MCF 10A (cell line): ENCODE measurements at regions not wholly inside any gene's neighbourhood (a gene's known extent, or its start where the extent isn't known, plus 50 kb on each side); places are given as distances from the start of the nearest gene placed in this dataset.
A peak's percentile ranks its signal among the peaks of the same experiment; 100 is the strongest.

Source experiments
- BruUV-seq: library from RNA; stranded (reverse); fragments of 400-500 nt; replicated peaks from 2 replicates; lab custom pipeline; 2021; lab: Mats Ljungman, UMichigan
- CTCF ChIA-PET: fragments of 300-600 bp; sonication (Branson Sonifier 250); formaldehyde crosslinking; extraction: SDS; loops from one replicate; lab custom pipeline; 2021; ENCODE audit warnings: antibody characterized with exemption, inconsistent platforms; lab: Yijun Ruan, JAX
- POLR2A ChIA-PET: fragments of 300-600, 350-650 bp; sonication (Branson Sonifier 250); formaldehyde crosslinking; extraction: SDS; loops from one replicate; lab custom pipeline; 2020; ENCODE audit warnings: antibody characterized with exemption, inconsistent platforms; lab: Yijun Ruan, JAX
- DNase-seq: peaks from one replicate; pipeline ENCODE4 v3.0.0-alpha.2; 2018; ENCODE audit not compliant: unreplicated experiment
- H3K27ac Mint-ChIP-seq: one replicate; pipeline ENCODE4 v1.8.0; 2022; ENCODE audit warnings: mild to moderate bottlenecking, low read depth, mixed read lengths; ENCODE audit not compliant: unreplicated experiment
- H3K27me3 Mint-ChIP-seq: one replicate; pipeline ENCODE4 v1.8.0; 2022; ENCODE audit warnings: mixed read lengths; ENCODE audit not compliant: insufficient read depth, unreplicated experiment
- H3K36me3 Mint-ChIP-seq: one replicate; pipeline ENCODE4 v1.8.0; 2022; ENCODE audit warnings: mild to moderate bottlenecking, moderate library complexity, mixed read lengths; ENCODE audit not compliant: insufficient read depth, unreplicated experiment
- H3K4me1 Mint-ChIP-seq: one replicate; pipeline ENCODE4 v1.8.0; 2022; ENCODE audit warnings: mixed read lengths; ENCODE audit not compliant: insufficient read depth, unreplicated experiment
- H3K4me3 Mint-ChIP-seq: one replicate; pipeline ENCODE4 v1.8.0; 2022; ENCODE audit warnings: mild to moderate bottlenecking, moderate library complexity, mixed read lengths; ENCODE audit not compliant: unreplicated experiment
- H3K9me3 Mint-ChIP-seq: one replicate; pipeline ENCODE4 v1.8.0; 2022; ENCODE audit warnings: mixed read lengths; ENCODE audit not compliant: unreplicated experiment
- CTCF ChIP-seq: fragments of 200-600 bp; IDR thresholded peaks from one replicate; pipeline ENCODE4 v1.8.0; 2022; ENCODE audit warnings: antibody characterized with exemption, mild to moderate bottlenecking; ENCODE audit not compliant: unreplicated experiment
- intact Hi-C: fragments of 100-400 bp; cut with micrococcal nuclease; formaldehyde crosslinking; loops from 2 replicates; pipeline ENCODE4 v1.14.1; 2022

DNA sequence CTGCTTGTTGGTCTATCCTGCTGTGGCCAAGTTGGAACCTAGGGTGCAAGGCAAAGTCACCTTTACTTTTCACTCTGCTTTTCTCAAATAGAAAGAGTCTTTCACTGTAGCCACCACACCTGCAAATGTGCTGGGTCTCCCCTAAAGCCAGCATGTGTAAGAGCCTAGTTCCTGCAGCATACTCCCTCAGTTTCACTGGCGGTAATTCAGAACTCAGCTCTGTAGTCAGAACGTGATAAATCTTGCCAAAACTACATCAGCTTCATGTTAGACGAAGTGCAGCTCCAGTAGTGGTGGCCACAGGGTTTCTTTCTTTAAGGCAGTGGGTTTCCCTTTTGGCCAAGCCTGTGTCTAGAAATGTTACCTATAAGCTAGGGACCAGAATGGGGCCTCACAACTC is 72.0 kb upstream of the HMGCLL1 start:
- Mint-ChIP-seq H3K36me3 (no peaks in the 10 kb centered on the region), H3K27me3 (no peaks in the 10 kb centered on the region), H3K9me3 (peaks cover 27% of the 10 kb centered on the region), H3K27ac (no peak overlapping the region), H3K4me3 (no peak overlapping the region), H3K4me1 (no peaks in the 10 kb centered on the region)
- DNase-seq = no peak
- ChIA-PET POLR2A (no interaction called here), CTCF (interaction anchor here (0.6 to 1.0 kb wide), 2 partner anchors 8 to 674 kb away, joined by 3 read pairs; no protein-coding TSS in a partner anchor)
- TF ChIP-seq CTCF = no peak
- intact Hi-C loops = no loop called here
- no TSS peak for BruUV-seq

DNA sequence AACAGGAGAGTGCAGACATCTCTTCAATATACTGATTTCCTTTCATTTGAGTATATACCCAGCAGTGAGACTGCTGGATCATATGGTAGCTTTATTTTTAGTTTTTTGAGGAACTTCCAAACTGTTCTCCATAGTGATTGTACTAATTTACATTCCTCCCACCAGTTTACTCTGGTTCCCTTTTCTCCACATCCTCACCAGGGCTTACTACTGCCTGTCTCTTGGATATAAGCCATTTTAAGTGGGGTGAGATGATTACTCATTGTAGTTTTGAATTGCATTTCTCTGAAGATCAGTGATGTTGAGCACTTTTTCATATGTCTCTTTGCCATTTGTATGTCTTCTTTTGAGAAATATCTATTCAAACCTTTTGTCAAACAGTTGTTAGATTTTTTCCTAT is 64.9 kb upstream of the HMGCLL1 start:
- intact Hi-C loops = no loop called here
- ChIA-PET POLR2A (no interaction called here), CTCF (interaction anchor here (0.7 kb wide), 1 partner anchor 199 kb away, joined by 3 read pairs; no protein-coding TSS in a partner anchor)
- no peak overlapping the region for H3K4me3 Mint-ChIP-seq
- no peaks in the 10 kb centered on the region for H3K4me1 Mint-ChIP-seq
- no peak for TF ChIP-seq CTCF
- BruUV-seq = no TSS peak
- no peak for DNase-seq
- H3K36me3 Mint-ChIP-seq = no peaks in the 10 kb centered on the region
- H3K27me3 Mint-ChIP-seq = no peaks in the 10 kb centered on the region
- H3K27ac Mint-ChIP-seq = peak overlapping the region; percentile 43
- peaks cover 25% of the 10 kb centered on the region for H3K9me3 Mint-ChIP-seq

DNA sequence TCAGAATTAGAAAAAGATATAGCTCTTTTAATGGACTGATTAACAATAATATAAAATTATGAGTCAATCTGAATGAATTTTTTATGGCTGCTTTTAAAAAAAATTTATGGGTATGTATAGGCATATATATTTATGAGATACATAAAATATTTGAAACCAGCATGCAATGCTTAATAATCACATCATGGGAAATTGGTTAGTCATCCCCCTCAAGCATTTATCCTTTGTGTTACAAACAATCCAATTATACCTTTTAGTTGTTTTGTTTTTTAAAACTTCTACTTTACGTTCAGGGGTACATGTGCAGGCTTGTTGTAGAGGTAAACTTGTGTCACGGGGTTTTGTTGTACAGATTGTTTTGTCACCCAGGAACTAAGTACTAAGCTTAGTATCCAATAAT is 63.4 kb upstream of the HMGCLL1 start:
- Mint-ChIP-seq H3K4me1 (no peaks in the 10 kb centered on the region), H3K27ac (no peak overlapping the region), H3K36me3 (no peaks in the 10 kb centered on the region), H3K4me3 (no peak overlapping the region), H3K27me3 (no peaks in the 10 kb centered on the region), H3K9me3 (peaks cover 25% of the 10 kb centered on the region)
- BruUV-seq = no TSS peak
- ChIA-PET CTCF (interaction anchor here (0.8 to 1.2 kb wide), 2 partner anchors 9 to 196 kb away, joined by 3 read pairs; no protein-coding TSS in a partner anchor), POLR2A (no interaction called here)
- no peak for TF ChIP-seq CTCF
- intact Hi-C loops = no loop called here
- no peak for DNase-seq

GRCh38 chr6:55636406-55637102 is 57.6 kb upstream of the HMGCLL1 start:
- intact Hi-C loops = loop anchor here (5.0 to 10.0 kb wide), 3 partner anchors 118 to 246 kb away; no protein-coding TSS in a partner anchor
- CTCF ChIA-PET = interaction anchor here (0.6 kb wide), 2 partner anchors 245 to 1650 kb away, joined by 3 read pairs; no protein-coding TSS in a partner anchor
- TF ChIP-seq CTCF = no peak
- no peaks in the 10 kb centered on the region for H3K9me3 Mint-ChIP-seq
- no TSS peak for BruUV-seq
- POLR2A ChIA-PET = interaction anchor here (1.1 to 2.2 kb wide), 5 partner anchors 42 to 246 kb away, joined by 3 to 7 read pairs (median 3); no protein-coding TSS in a partner anchor
- H3K27ac Mint-ChIP-seq = peak overlapping the region; percentile 33
- no peaks in the 10 kb centered on the region for H3K27me3 Mint-ChIP-seq
- peak; percentile 78 for DNase-seq
- H3K4me3 Mint-ChIP-seq = no peak overlapping the region
- peaks cover 20% of the 10 kb centered on the region for H3K4me1 Mint-ChIP-seq
- no peaks in the 10 kb centered on the region for H3K36me3 Mint-ChIP-seq
